ENCODE measurements at regions not wholly inside any gene's neighbourhood (a gene's known extent, or its start where the extent isn't known, plus 50 kb on each side); places are given as distances from the start of the nearest gene placed in this dataset.

DNA sequence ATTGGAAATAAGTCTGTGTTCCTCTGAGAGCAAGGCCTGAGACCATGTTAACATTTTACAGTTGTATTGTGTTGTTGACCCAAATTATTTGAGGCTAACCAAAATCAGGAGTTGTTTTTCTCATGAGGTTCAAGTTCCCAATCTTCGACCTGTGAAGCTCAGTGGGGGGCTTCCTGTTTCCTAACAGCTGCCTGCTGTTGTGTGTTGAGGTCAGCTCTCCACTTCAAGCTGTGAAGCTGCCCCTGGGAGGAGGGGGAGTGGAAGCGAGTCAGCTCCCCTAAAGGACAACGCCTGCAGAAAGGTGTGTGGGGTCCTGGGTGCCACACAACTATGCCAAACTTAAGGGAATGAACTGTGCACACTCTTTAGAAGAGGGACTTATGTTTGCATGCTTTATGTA lies 295.5 kb downstream of the IRX1 start:
- no peak for DNase-seq

DNA sequence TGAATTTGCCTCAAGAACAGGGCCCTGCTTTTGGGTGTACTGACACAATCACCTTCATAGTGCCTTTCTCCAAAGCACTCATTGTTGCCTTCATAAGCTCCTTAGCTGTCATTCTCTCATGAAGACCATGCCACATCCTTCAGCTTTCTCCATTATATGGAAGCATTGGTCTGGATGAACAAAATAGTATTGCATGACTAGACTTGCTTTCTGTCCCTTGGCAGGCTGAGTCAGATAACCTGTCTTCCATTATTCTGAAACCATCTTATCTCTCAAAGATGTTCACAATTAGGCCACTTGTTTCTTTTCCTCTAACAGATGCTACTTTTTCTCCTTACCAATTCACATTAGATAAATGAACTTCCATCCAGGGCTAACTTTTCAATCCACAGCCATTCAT lies 297.9 kb downstream of the IRX1 start:
- DNase-seq: no peak

DNA sequence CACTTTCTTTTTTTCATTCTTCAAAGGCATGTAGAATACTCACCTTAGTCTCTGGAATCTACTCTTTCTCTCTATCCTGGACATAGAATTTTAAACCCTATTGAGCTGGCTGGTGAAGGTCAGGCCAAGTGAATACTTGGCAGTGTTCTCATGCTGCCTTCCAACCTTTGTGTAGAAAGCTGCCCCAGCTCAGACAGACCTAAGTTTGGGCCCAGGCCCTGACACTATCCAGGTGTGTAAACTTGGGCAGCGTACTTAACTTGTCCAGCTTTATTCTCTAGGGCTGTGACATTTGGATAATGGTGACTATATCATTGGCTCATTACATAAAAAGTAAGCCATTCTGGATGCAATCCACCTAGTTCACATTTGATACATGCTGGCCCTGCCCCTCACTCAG lies 298.3 kb downstream of the IRX1 start:
- no peak for DNase-seq

DNA sequence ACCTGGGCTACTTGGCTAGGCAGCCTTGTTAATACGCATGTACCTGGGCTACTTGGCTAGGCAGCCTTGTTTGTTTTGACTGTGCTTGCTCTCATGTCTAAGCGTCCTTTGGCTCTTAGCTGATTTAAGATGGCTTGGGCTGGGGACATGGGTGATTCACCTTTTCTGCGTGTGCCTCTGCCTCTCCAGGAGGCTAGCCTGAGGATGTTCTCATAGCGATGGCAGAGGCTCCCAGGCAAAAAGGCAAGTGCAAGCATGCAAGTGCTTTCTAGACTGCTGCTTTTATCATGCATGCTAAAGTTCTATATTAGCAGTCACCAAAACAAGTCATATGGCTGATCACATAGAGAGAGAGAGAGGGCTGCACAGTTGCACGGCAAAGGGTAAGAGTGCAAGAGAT lies 300.5 kb downstream of the IRX1 start:
- DNase-seq: no peak

DNA sequence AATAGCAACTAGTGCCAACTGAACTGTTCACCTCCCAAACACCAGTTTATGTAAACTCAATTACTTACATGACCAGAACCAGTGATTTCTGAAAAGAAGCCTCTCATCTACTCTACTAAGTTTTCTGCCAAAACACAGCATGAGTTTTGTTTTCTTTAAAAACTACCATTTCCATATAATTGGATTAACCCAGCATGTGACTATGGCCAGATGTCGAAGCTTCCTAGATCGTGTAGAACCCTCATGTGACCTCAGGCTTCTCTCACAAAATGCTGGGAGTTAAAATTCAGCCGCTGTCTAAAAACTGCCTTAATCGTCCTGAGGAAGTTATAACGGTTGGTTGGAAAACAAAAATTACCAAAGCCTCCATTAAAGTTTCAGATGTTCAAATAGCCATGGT lies 303.5 kb downstream of the IRX1 start:
- DNase-seq: no peak

DNA sequence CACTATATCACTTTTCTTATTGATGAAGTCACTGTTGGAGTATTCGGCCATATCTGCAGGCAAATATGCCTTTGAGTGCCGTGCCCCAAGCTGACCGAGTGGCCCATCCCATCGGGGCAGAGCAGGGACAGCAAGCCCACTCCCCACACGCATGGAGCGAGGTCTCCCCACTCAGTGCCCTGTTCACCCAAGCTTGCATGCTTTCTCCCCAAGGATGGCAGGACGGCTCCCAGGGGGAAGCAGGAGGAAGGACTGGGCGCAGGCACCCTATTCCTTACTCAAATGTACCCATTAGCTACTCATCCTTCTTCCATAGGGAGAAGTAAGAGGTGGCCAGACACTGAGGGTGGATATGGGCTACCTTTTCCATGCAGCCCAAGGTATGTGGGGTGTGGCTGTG lies 309.0 kb downstream of the IRX1 start:
- no peak for DNase-seq

DNA sequence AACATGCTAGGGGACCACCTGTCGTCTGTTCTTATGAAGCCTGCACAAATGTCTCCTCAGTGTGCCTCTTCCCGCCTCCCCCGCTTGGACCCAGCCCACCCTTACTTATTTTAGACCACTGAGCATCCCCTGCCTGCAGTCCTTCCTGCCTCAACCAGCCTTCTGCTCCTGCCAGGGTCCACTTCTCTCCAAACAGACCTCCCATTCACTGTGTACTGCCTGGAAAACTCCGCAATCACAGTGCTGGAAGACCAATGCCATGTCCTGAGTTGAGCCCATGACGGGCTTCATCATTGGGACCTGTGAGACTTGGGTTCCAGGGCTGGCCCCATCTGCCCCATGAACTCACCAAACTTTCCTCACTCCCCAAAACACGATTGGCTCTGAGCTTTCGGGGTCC lies 309.4 kb downstream of the IRX1 start:
- no peak for DNase-seq

DNA sequence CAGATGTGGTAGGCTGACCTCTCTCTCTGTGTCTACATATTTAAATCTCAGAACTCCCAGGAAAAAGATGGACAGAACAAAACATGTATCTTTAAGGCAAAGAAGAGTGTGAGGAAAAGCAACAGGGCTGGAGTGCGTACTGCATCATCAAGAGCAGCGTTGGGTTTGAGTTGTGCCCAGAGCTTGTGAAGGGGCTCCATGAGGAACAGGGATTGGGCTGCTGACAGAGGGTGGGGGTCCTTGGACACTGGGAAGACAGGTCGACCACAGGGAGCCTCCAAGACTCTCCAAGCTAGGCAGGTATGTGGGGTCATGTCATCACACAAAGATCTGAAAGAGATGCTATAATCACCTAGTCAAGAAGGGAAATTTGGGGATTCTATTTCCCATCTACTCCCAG lies 309.9 kb downstream of the IRX1 start:
- DNase-seq: no peak

DNA sequence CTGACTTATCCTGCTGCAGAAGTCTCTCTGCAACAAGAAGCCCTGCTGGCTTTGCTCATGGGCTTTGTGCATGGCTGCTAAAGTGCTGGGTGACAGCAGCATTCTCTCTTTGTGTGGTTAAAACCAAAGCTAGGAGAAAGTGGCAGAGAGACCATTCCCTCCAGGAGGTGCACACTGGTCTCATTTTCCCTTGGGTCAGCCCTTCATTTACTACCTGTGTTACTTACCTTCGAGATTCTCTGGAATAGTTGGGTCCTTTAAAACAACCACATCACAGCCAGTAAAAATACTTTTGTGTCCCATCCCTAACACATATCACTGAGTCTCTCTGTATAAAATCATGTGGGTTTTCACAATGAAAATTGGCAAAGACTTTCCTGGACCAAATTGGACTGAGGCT lies 315.5 kb downstream of the IRX1 start:
- DNase-seq: no peak

DNA sequence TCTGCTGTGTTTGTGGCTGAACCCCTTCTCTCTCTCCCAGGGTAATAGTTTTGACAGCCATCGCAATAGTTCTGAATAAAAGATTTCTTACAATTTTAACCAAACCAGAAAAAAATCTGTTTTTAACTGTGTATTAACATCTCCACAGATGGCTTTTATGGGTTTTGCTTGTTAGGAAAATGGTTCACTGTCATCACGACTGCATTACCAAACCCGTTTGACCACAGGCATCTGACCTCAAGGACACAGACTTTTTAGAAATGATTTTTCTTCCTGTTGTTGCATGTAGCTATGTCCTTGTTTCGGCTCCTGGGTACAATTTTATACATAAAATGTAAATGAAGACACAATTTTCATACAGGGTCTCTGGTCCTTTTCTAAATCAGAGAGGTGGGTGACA lies 316.1 kb downstream of the IRX1 start:
- DNase-seq: no peak

DNA sequence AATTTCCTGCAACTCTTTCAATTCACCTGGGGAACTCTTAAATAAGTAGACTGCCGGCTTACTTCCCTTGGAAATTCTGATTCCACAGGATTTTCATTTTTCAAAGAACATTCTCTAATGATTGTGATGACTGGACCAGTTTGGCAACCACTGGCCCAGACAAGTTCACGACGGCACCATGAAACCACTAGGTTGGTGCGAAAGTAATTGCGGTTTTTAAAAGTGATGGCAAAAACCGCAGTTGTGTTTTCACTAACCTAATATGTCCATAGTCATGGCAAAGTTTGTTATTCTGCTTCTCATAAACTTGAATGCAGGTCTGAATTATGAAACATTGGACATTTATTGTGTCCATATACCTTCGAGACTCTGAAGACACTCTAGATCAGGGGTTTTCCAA lies 317.2 kb downstream of the IRX1 start:
- no peak for DNase-seq

DNA sequence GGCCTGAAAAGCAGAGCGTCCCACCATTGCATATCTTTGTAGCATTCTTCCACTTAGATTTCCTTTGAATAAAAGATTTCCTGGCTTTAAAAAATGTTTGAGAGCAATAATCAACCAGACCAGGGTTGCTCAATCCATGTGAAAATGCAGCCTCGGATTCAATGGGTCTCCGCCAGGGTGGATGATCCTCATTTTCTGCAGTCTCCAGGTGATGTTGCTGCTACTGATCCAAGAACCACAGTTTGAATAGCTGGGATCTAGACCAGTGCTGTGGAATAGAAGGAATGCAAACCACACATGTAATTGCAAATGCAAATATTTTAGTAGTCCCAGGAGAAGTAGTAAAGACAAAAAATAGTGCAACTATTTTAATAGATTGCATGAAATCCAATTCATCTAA lies 317.6 kb downstream of the IRX1 start:
- no peak for DNase-seq

DNA sequence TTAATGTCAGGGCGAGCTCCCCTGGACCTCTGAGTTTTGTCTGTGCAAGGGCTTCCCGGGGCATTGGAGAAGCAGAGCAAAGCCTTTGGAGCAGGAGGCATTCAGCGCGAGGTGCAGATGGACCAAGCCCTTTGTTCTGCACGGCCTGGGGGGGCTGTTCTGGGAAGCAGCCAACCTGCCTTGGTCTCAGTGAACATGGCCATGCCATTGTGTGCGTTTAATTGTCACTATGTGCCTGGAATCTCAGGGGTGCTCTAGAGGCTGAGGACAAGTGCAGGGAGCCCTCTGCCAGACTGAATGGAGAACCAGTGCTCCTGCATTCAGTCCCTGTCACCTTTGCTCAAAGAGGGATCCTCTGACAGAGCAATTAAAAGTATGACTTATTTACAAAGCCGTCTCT lies 329.4 kb downstream of the IRX1 start:
- DNase-seq: no peak

DNA sequence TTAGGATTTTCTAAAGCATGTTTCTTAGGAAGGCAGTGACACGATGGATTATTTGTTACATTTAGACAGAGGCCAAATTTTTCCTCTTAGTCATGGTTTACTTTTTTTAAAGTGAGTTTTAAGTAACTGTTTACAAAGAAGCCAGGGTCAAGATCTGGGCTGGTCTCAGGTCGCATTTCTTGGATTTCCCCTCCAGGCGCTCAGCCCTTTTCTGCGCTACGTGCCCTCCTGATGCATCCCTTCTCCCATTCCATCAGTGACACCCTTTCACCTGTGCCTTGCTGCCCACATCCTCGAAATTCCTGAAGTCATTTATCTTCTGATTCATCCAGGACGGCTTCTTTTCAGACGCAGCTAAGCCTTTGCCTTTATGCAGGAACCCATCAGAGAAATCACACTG lies 330.3 kb downstream of the IRX1 start:
- DNase-seq: no peak

DNA sequence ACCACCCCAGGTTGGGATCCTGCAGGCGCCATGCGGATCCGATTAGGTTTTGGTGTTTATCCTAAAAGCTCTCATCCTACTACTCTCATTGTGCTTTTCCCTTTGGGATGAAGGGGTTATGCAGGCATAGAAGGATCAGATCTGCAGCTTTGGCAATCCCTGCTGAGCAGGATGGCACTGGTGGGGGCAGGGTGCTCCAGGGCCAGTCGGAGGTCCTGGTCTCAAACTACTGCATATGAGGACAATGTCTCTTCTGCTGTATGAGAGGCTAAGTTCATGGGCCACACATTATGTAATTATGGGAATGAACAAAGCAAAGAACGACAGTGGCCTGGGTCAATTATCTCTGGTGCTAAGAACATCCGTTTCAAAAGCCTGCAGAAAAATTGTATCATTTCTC lies 334.2 kb downstream of the IRX1 start:
- no peak for DNase-seq

DNA sequence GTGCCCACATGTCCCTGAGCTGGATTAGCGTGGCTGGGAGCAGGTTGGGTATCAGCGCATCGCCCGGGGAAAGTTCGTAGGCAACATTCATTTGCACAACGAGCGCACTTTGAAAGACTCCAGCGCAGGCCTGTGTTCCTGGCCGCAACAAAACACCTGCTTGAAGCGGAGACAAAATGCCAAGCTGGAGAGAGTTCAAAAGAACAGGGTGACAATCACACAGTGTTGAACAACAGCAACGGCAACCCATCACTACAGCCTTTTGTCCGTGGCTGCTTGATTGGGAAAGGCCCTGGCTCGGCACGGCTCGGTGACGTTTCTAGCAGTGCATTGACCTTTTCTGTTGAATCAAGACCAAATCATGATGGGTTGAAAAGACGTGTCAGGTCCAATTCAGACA lies 336.3 kb downstream of the IRX1 start:
- no peak for DNase-seq

DNA sequence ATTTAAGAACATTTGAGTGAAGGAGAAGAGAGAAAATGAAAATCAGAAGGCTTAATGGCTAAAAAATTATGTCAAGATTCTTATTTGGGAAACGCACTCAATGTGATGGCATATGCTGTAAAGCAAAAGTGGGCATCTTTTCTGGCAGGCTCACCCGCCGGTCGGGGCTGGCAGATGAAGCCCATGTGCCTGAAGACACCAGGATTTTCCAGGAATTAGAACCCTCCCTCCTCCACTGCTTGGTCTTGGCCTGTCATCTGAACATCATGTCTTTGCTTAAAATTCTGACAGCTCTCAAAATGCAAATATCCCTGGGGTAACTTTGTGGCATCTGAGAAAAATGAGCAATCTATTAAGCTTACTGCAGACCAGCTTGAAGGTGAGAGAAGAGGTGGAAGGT lies 337.9 kb downstream of the IRX1 start:
- DNase-seq: no peak

DNA sequence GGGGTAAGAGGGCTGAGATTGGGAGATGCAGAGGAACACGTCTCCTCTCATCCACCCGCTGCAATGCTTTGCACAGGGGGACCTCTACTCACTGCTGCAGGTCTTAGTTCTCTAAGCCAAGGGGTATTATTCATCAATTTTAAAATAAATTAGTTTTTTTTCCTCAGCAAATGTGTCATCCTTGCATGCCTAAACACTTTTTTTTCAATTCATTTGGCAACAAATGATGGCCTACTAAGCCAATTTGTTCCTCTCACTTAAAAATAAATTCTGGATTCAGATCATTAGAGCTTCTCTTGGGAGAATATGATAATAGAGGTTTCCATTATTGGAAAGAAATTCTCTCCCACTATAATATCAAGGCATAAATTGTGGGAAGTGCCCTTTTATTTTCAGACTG lies 338.3 kb downstream of the IRX1 start:
- no peak for DNase-seq

DNA sequence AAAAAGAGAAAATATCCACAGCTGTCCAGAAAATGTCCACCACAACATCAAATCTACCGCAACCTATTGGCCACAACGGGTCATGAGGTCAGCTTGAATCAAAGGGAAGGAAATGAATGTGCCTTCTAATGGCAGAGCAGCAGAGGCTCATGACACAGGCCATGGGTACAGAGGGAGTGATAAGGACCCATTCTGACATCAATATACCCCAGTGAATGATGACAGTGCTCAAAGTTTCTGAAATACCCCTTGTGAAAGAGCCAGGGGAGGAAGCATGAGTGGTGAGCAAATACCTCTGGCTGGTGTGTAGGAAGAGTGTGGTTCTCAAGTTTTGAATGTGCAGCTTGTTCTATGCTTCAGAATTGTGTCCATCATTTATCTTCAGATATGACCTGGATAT lies 348.2 kb downstream of the IRX1 start:
- no peak for DNase-seq

DNA sequence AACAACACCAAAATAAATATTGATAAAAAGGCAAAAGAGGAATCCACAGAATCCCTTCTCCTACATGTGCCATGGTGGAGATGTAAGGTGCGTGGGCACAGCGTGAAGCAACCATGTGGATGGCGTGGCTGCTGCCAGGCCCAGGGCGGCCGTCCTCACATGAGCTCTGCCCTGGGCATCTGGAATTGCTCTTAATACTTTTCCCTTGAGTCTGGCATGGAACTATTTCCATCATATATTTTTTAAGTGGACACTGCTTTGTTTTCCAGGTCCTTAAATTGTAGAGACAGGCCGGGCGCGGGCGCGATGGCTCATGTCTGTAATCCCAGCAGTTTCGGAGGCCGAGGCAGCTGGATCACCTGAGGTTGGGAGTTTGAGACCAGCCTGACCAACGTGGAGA lies 349.3 kb downstream of the IRX1 start:
- DNase-seq: no peak

DNA sequence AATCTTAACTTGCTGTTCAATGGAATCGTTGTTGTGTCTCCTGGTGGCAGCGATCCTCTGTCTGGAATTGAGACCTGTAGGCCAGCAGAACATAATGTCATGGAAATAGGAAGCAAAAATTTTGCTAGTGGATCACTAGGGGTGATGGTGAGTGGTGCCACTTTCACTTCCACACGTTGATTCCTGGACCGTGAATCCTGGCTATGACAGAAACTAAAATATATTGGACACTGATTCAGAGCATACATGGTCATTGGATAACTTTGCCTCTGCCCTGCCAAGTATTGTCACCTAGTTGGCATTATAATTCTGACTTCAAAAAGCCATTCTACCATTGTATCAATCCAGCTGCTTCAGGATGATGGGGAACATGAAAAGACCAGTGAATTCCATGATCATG lies 353.2 kb downstream of the IRX1 start:
- no peak for DNase-seq

DNA sequence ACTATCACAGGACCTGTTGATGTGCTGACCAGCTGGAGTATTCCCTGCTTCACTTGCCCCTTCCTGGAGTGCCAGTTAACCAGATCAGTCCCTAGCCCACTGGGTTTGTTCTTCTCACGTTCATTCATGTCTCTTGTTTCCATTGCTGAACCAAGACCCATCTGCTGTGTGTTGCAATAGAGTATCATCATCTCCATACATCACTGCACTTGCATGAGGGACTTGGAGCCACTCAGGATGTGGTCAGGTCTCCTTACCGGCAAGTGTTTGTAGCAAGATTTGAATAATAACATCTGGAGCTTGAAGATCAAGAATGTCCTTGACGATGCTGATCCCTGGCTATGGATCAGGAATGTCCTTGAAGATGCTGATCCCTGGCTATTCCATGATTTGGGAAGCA lies 358.6 kb downstream of the IRX1 start:
- DNase-seq: no peak

DNA sequence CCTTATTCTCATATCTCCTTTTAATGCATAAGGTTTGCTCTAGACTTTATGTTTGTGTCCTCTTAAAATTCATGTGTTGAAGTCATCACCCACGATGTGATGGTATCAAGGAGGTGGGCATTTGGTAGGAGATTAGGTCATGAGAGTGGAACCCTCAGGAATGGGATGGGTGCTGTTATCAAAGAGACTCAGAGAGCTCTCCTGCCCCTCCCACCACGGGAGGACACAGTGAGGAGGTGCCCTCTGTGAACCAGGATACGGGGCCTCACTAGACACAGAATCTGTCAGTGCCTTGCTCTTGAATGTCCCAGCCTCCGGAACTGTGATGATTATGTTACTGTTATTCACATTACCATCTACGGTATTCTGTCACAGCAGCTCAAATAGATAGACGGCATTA lies 359.0 kb downstream of the IRX1 start:
- DNase-seq: no peak

DNA sequence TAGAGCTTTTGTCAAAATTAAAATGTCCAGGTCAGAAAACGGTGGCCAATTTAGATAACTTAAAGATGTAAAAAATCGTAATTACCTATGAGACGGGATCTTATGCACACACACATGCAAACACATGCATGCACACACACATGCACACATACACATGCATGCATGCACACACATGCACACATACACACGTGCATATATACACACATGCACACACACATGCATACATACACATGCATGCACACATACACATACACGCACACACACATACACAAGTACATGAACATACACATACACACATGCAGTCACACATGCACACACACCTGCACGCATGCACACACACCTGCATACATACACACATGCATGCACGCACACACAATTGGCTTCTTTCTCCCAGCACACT lies 362.0 kb downstream of the IRX1 start:
- DNase-seq: no peak

DNA sequence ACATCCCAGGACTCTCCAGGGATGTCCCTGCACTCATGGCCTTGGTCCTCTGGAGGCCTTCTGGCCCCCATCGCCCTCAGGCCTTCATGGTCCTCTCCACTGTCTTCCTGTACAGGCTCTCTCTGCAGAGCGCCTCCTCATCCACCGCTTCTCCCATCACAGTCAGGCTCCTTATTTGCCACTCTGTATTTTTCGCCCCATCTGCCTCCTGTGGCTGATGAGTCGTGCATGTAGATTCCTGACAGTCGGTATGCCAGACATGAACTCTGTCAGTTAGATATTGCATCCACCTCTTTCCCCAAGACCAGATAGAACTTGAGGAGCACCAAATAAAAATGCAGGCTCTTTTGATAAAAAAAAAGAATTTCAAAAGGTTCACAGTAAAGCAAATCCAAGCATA lies 362.8 kb downstream of the IRX1 start:
- no peak for DNase-seq

DNA sequence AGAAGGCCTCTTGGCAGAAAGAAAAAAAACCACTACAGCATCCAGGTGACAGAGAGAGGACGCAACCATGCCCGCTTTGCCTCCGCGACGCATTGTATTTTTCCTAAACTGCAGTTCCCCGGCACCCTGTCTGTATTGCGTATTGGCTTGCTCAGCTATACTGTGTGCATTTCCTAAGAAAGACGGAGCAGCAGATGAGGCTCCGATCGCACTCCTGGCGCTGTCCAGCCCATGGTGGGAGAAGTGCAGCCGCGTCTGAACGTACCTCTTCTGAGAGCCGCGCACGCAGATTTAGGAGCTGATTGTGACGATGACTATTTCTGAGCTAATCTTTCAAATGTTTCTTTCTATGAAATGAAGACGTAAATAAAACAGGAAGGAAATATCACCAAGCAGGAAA lies 366.5 kb downstream of the IRX1 start:
- DNase-seq: no peak

DNA sequence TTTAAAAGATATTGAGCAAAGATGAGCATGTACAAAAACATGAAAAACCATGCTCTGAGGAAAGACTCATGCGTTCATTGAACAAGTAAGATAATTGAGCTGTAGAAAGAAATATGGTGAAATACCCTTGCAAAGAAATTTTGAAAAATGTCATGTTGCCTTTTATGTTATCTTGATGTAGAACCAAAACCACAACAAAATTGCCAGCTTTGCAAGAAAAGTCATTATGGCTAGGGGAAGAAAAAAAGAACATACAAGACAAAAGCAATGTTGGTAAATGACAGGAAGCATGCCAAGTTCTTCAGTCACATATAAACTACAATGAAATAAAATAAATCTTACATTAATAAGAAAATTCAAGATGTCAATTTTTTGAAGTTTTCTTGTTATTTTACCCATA lies 368.0 kb downstream of the IRX1 start:
- DNase-seq: no peak
